ENCODE measurements at regions not wholly inside any gene's neighbourhood (a gene's known extent, or its start where the extent isn't known, plus 50 kb on each side); places are given as distances from the start of the nearest gene placed in this dataset.

GRCh38 chr12:81957631-81958030 lies 198.5 kb upstream of the PPFIA2 start:
- Histone ChIP-seq H3K36me3 (replicated peaks in 1 of 2; ENCODE audit: control insufficient read depth in 1 of 2, insufficient read depth in 2 of 2, low read length in 1 of 2) (no peaks in the 10 kb centered on the region), H2AFZ (ENCODE audit: low read depth) (no peak overlapping the region), H3K27me3 (ENCODE audit: insufficient read depth) (no peaks in the 10 kb centered on the region), H3K27ac (ENCODE audit: low read depth in 2 of 2, low read length in 1 of 2) (no peak overlapping the region), H4K20me1 (ENCODE audit: insufficient read depth) (no peaks in the 10 kb centered on the region), H3K4me1 (ENCODE audit: control insufficient read depth in 1 of 2, insufficient read depth in 2 of 2, low read depth in 1 of 2, low read length in 1 of 2) (no peaks in the 10 kb centered on the region), H3K79me2 (ENCODE audit: insufficient read depth) (no peaks in the 10 kb centered on the region), H3K9me3 (no peaks in the 10 kb centered on the region), H3F3A (replicated peaks; ENCODE audit: insufficient read depth) (no peaks in the 10 kb centered on the region), H3K4me2 (no peak overlapping the region), H3K9me2 (no peaks in the 10 kb centered on the region), H3K9ac (no peak overlapping the region), H3K4me3 (ENCODE audit: low read depth in 2 of 2, low read length in 1 of 2) (no peak overlapping the region)
- TF ChIP-seq EP300 (IDR thresholded peaks at IDR 0.05; ENCODE audit: borderline replicate concordance in 1 of 2, low read depth in 1 of 2, low read length in 1 of 2) (no peak), POLR2AphosphoS5 (IDR thresholded peaks at IDR 0.05; ENCODE audit: low read depth, low read length) (no peak), IRF3 (IDR thresholded peaks at IDR 0.05; ENCODE audit: low read depth, low read length) (no peak), CTCF (IDR thresholded peaks at IDR 0.05) (no peak), MAX (IDR thresholded peaks at IDR 0.05; ENCODE audit: low read depth) (no peak), MEF2A (IDR thresholded peaks at IDR 0.05; ENCODE audit: borderline replicate concordance, low read depth) (no peak), PBX3 (IDR thresholded peaks at IDR 0.05) (no peak), SIN3A (IDR thresholded peaks at IDR 0.05; ENCODE audit: borderline replicate concordance, low read depth, low read length) (no peak), FOSL2 (IDR thresholded peaks at IDR 0.05; ENCODE audit: borderline replicate concordance, low read depth) (no peak), GABPA (IDR thresholded peaks at IDR 0.05; ENCODE audit: low read depth) (no peak), ZBTB33 (IDR thresholded peaks at IDR 0.05; ENCODE audit: borderline replicate concordance, low read depth) (no peak), JUND (IDR thresholded peaks at IDR 0.05) (no peak), NRF1 (IDR thresholded peaks at IDR 0.05; ENCODE audit: low read depth, low read length) (no peak), REST (IDR thresholded peaks at IDR 0.05; ENCODE audit: low read depth, low read length) (no peak), TEAD4 (IDR thresholded peaks at IDR 0.05; ENCODE audit: borderline replicate concordance, insufficient read depth) (no peak), CHD2 (IDR thresholded peaks at IDR 0.05; ENCODE audit: low read length, partially characterized antibody) (no peak), GATA2 (CRISPR knock-in tag; IDR thresholded peaks at IDR 0.05) (no peak), USF2 (IDR thresholded peaks at IDR 0.05; ENCODE audit: borderline replicate concordance, low read depth, low read length) (no peak), RFX5 (IDR thresholded peaks at IDR 0.05; ENCODE audit: low read length) (no peak)
- DNase-seq, result no peak
- ChIA-PET POLR2A (no interaction called here), CTCF (no interaction called here)
